Vagina (tissue), 2 donors: ENCODE measurements at regions not wholly inside any gene's neighbourhood (a gene's known extent, or its start where the extent isn't known, plus 50 kb on each side); places are given as distances from the start of the nearest gene placed in this dataset.

ENCODE experiments used
- DNase-seq, 2 donors: peaks; one replicate each; pipeline ENCODE4 v3.0.0-alpha.2; 2017; ENCODE audit errors: extremely low spot score in 2 of 2
- H3K27ac ChIP-seq: fragments of 200-600 bp; sonication (generic); one replicate; pipeline ENCODE4 v1.5.1; 2019
- H3K27me3 ChIP-seq: fragments of 200-600 bp; sonication (generic); one replicate; pipeline ENCODE4 v1.5.1; 2019
- H3K36me3 ChIP-seq, 2 donors: fragments of 200-600 bp; sonication (generic); one replicate each; pipeline ENCODE4 v1.5.1; 2017 to 2019
- H3K4me1 ChIP-seq: fragments of 200-600 bp; sonication (generic); one replicate; pipeline ENCODE4 v1.5.1; 2019
- H3K4me3 ChIP-seq, 2 donors: fragments of 200-600 bp; sonication (generic); 1 replicate in 1 of 2; 2 replicates in 1 of 2; pipeline ENCODE4 v1.5.1; 2016 to 2019
- H3K9me3 ChIP-seq: fragments of 200-600 bp; sonication (generic); one replicate; pipeline ENCODE4 v1.5.1; 2019
- POLR2A ChIP-seq, 2 donors: fragments of 450-650 bp; IDR thresholded peaks; one replicate each; pipeline ENCODE4 v1.6.1; 2017; ENCODE audit warnings: antibody characterized with exemption in 2 of 2, mild to moderate bottlenecking in 2 of 2, moderate library complexity in 2 of 2
- POLR2AphosphoS5 ChIP-seq, 2 donors: sonication (generic); formaldehyde crosslinking; IDR thresholded peaks; one replicate each; pipeline ENCODE4 v1.9.0; 2017; ENCODE audit warnings: antibody characterized with exemption in 2 of 2, mild to moderate bottlenecking in 2 of 2, low read depth in 1 of 2; ENCODE audit not compliant: insufficient read depth in 1 of 2
- intact Hi-C: fragments of 100-400 bp; cut with DNase I; formaldehyde crosslinking; loops from one replicate; pipeline ENCODE4 v1.15.1; 2023
- TF ChIP-seq, protein P1 (sequence below), 3 experiments: fragments of 450-650 bp in 2 of 3; fragments of 200-600 bp in 1 of 3; sonication (generic) in 1 of 3; IDR thresholded peaks; one replicate each; pipeline ENCODE4 v1.5.1; 2017 to 2019; ENCODE audit warnings: antibody characterized with exemption in 3 of 3, mild to moderate bottlenecking in 2 of 3, moderate library complexity in 2 of 3

DNA sequence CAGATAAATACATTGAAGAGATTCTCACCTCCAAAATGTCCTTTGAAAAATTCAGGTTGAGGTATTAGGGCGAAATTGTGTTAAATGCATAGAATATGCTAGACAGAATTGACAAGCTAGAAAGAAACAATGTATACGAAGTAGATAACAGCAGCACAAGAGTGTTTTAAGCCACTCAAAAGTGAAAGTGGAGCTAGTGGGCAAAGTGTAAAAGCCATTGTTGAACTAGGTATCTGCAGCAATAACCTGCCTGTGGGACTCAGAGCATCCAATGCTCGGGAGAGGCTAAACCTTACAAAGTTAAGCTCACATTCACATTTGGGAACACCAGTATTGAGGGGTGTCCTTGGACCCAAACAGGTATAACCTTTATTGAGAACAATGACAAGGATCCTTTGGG lies 180.6 kb upstream of the TMPO start:
- Histone ChIP-seq H3K36me3 (no peaks in the 10 kb centered on the region), H3K4me3 (no peak overlapping the region), H3K9me3 (no peaks in the 10 kb centered on the region), H3K27me3 (no peaks in the 10 kb centered on the region), H3K27ac (no peak overlapping the region), H3K4me1 (no peaks in the 10 kb centered on the region)
- intact Hi-C loops: no loop called here
- TF ChIP-seq POLR2A (IDR thresholded peaks at IDR 0.05): no peak
- TF ChIP-seq, protein P1, sequence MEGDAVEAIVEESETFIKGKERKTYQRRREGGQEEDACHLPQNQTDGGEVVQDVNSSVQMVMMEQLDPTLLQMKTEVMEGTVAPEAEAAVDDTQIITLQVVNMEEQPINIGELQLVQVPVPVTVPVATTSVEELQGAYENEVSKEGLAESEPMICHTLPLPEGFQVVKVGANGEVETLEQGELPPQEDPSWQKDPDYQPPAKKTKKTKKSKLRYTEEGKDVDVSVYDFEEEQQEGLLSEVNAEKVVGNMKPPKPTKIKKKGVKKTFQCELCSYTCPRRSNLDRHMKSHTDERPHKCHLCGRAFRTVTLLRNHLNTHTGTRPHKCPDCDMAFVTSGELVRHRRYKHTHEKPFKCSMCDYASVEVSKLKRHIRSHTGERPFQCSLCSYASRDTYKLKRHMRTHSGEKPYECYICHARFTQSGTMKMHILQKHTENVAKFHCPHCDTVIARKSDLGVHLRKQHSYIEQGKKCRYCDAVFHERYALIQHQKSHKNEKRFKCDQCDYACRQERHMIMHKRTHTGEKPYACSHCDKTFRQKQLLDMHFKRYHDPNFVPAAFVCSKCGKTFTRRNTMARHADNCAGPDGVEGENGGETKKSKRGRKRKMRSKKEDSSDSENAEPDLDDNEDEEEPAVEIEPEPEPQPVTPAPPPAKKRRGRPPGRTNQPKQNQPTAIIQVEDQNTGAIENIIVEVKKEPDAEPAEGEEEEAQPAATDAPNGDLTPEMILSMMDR (IDR thresholded peaks at IDR 0.05): no peak
- no peak for TF ChIP-seq POLR2AphosphoS5 (IDR thresholded peaks at IDR 0.05; ENCODE audit: insufficient read depth in 1 of 2, low read depth in 1 of 2)
- no peak for DNase-seq

DNA sequence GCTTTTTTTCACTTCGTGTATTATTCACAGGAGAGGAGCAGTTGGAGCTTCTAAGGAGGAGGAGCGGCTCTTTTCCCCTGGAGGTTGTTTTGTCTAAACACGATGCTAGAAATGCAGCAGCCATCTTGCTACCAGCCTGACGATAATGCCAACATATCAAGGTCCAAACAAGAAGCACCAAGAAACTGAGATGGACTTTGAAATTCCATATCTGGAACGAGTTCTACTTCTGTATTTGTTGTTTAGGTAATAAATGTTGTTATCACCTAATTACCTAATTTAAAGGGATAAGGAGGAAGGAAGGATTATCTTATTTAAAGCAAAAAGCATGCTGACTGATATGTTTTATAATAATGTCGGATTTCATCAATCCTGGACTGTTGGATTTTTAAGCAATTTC lies 174.4 kb upstream of the TMPO start:
- DNase-seq: no peak
- Histone ChIP-seq H3K9me3 (no peaks in the 10 kb centered on the region), H3K36me3 (no peaks in the 10 kb centered on the region), H3K27ac (no peak overlapping the region), H3K4me1 (no peaks in the 10 kb centered on the region), H3K27me3 (no peaks in the 10 kb centered on the region), H3K4me3 (no peak overlapping the region)
- TF ChIP-seq POLR2AphosphoS5 (IDR thresholded peaks at IDR 0.05; ENCODE audit: insufficient read depth in 1 of 2, low read depth in 1 of 2): no peak
- TF ChIP-seq POLR2A (IDR thresholded peaks at IDR 0.05): no peak
- TF ChIP-seq, protein P1 (IDR thresholded peaks at IDR 0.05): no peak
- intact Hi-C loops: no loop called here

DNA sequence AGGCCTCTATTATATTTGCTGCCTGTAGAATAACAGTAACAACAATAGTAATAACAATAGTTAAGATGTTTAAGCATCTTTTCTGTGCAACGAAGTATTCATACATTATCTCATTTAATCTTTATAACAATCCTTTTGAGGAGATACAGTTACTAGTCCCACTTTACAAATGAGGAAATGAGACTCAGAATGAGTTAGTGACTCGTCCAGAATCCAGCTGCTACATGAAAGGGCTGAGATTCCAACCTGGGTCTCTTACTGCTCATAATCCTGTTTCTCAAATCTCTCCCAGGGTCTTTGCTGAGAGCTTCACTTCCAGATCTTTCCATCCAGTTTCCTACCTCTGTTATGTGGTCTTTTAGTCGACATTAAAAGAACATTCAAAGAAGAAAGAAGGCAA lies 173.7 kb upstream of the TMPO start:
- Histone ChIP-seq H3K27ac (no peak overlapping the region), H3K36me3 (no peaks in the 10 kb centered on the region), H3K4me3 (no peak overlapping the region), H3K27me3 (no peaks in the 10 kb centered on the region), H3K9me3 (no peaks in the 10 kb centered on the region), H3K4me1 (no peaks in the 10 kb centered on the region)
- intact Hi-C loops: no loop called here
- no peak for DNase-seq
- TF ChIP-seq, protein P1 (IDR thresholded peaks at IDR 0.05): no peak
- TF ChIP-seq POLR2A (IDR thresholded peaks at IDR 0.05) (no peak), POLR2AphosphoS5 (IDR thresholded peaks at IDR 0.05; ENCODE audit: insufficient read depth in 1 of 2, low read depth in 1 of 2) (no peak)

DNA sequence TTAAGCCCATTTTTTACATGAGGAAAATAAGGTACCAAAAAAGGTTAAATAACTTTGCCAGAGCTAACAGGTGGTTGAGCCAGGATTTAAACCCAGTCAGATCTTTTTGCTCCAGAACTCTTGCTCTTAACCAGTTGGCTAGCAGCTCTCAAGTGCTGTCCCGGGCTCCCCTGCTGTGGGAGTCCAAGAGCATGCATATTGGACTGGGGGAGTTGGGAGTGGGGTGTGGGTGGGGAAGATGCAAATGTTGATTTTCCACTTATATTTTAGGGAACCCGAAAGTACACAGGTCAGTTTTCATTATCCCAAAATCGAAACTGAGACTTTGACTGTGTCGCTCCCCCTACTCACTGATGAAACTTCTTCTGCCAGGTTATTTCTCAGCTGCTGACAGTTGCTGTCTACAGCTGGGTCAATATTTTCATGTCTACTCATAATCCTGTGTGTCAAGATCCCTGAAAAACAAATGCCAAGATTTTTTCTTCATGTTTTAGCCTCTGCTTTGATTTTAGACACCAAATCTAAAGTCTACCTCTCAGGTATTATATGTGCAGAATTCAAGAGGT lies 172.3 kb upstream of the TMPO start:
- TF ChIP-seq, protein P1 (IDR thresholded peaks at IDR 0.05): no peak
- TF ChIP-seq POLR2A (IDR thresholded peaks at IDR 0.05) (no peak), POLR2AphosphoS5 (IDR thresholded peaks at IDR 0.05; ENCODE audit: insufficient read depth in 1 of 2, low read depth in 1 of 2) (no peak)
- H3K4me3 ChIP-seq: no peak overlapping the region
- H3K27me3 ChIP-seq: no peaks in the 10 kb centered on the region
- intact Hi-C loops: no loop called here
- no peaks in the 10 kb centered on the region for H3K9me3 ChIP-seq
- H3K27ac ChIP-seq: no peak overlapping the region
- H3K4me1 ChIP-seq: no peaks in the 10 kb centered on the region
- H3K36me3 ChIP-seq: no peaks in the 10 kb centered on the region
- DNase-seq: no peak

DNA sequence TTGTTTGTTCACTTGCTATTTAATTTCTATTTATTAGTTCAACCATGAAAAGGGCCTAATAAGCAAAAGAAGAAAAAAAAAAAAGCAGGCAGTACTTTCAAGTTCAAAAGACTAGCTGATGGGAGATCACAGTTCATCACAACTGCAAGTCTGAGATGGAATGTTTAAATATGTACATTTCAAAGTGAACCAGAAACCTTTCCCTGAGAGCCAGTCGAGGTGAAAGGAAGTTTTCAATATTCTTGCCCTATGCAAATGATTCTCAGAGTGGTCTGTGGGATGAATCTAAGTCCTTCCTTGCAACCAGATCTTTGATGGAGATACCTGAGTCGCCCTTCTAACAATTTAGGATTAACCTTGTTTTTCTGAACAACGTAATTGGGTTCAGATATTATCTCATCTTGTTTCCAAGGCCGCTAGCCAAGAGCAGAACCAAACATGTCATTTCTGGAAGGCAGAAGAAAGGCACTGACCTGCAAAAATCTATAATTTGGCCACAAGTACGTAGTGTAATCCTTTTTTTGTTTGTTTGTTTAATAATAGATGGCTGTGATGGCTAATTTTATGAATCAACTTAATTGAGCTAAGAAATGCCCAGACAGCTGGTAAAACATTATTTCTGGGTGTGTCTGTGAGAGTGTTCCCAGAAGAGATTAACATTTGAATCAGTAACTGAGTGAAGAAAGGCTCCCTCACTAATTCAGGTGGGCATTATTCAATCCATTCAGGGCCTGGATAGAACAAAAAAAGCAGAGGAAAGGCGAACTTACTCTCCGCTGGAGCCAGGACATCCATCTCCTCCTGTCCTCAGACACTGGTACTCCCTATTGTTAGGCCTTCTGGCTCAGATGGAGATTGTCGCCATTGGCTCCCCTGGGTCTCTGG lies 171.1 kb upstream of the TMPO start:
- Histone ChIP-seq H3K27me3 (no peaks in the 10 kb centered on the region), H3K4me1 (no peaks in the 10 kb centered on the region), H3K4me3 (no peak overlapping the region), H3K9me3 (no peaks in the 10 kb centered on the region), H3K36me3 (no peaks in the 10 kb centered on the region), H3K27ac (no peak overlapping the region)
- no peak for TF ChIP-seq POLR2AphosphoS5 (IDR thresholded peaks at IDR 0.05; ENCODE audit: insufficient read depth in 1 of 2, low read depth in 1 of 2)
- TF ChIP-seq POLR2A (IDR thresholded peaks at IDR 0.05): no peak
- TF ChIP-seq, protein P1 (IDR thresholded peaks at IDR 0.05): no peak
- intact Hi-C loops: no loop called here
- no peak for DNase-seq
